OCI-LY7 (cell line): ENCODE measurements at regions not wholly inside any gene's neighbourhood (a gene's known extent, or its start where the extent isn't known, plus 50 kb on each side); places are given as distances from the start of the nearest gene placed in this dataset.

ENCODE experiments used
- BruUV-seq: library from RNA; stranded (reverse); fragments of 400-500 nt; replicated peaks from 2 replicates; lab custom pipeline; 2021; lab: Mats Ljungman, UMichigan
- CTCF ChIA-PET: fragments of 300-600 bp; sonication (Branson Sonifier 250); formaldehyde crosslinking; loops from one replicate; lab custom pipeline; 2022; ENCODE audit warnings: antibody characterized with exemption; ENCODE audit not compliant: unreplicated experiment; lab: Charles Lee
- POLR2A ChIA-PET: fragments of 300-600 bp; sonication (Branson Sonifier 250); formaldehyde crosslinking; loops from one replicate; lab custom pipeline; 2022; ENCODE audit warnings: antibody characterized with exemption; lab: Charles Lee
- DNase-seq: peaks from one replicate; pipeline ENCODE4 v3.0.0-alpha.2; 2015; ENCODE audit warnings: low spot score
- H2AFZ ChIP-seq: fragments of 200-600 bp; sonication (generic), shearing (Covaris generic); 2 replicates; pipeline ENCODE4 v1.6.1; 2014; ENCODE audit warnings: mild to moderate bottlenecking, antibody characterized with exemption, low read length, moderate library complexity
- H3K27ac ChIP-seq: fragments of 200-600 bp; sonication (generic); 2 replicates; pipeline ENCODE4 v1.5.1; 2014; ENCODE audit warnings: mixed run types, low read depth, mild to moderate bottlenecking, moderate library complexity, low read length, inconsistent platforms; ENCODE audit not compliant: poor library complexity, severe bottlenecking
- H3K36me3 ChIP-seq: fragments of 200-600 bp; sonication (generic); 2 replicates; pipeline ENCODE4 v1.6.1; 2014; ENCODE audit warnings: mild to moderate bottlenecking, antibody characterized with exemption, low read length, moderate library complexity, mixed read lengths; ENCODE audit not compliant: insufficient read depth
- H3K4me1 ChIP-seq: fragments of 200-600 bp; sonication (generic); 2 replicates; pipeline ENCODE4 v1.5.1; 2014; ENCODE audit warnings: mild to moderate bottlenecking, low read length; ENCODE audit not compliant: insufficient read depth, poor library complexity, severe bottlenecking
- H3K4me2 ChIP-seq: fragments of 200-600 bp; sonication (generic); 2 replicates; pipeline ENCODE4 v1.6.1; 2014; ENCODE audit warnings: mild to moderate bottlenecking, low read length
- H3K4me3 ChIP-seq: fragments of 200-600 bp; sonication (generic); 2 replicates; pipeline ENCODE4 v1.5.1; 2014; ENCODE audit warnings: mild to moderate bottlenecking, low read depth, low read length; ENCODE audit not compliant: poor library complexity, severe bottlenecking
- H3K79me2 ChIP-seq: fragments of 200-600 bp; sonication (generic); 2 replicates; pipeline ENCODE4 v1.6.1; 2016; ENCODE audit warnings: low read depth, mild to moderate bottlenecking, low read length, moderate library complexity, mixed read lengths; ENCODE audit not compliant: insufficient read depth
- H3K9me2 ChIP-seq: fragments of 200-600 bp; sonication (generic); 2 replicates; pipeline ENCODE4 v1.6.1; 2016; ENCODE audit warnings: mild to moderate bottlenecking, low read length, mixed read lengths; ENCODE audit not compliant: insufficient read depth
- H3K9me3 ChIP-seq: fragments of 200-600 bp; sonication (generic); 2 replicates; pipeline ENCODE4 v1.6.1; 2014; ENCODE audit warnings: mild to moderate bottlenecking, mixed run types, low read length, mixed read lengths
- H4K20me1 ChIP-seq: fragments of 200-600 bp; sonication (generic); 2 replicates; pipeline ENCODE4 v1.6.1; 2014; ENCODE audit warnings: mild to moderate bottlenecking, antibody characterized with exemption, low read length, moderate library complexity, mixed read lengths; ENCODE audit not compliant: insufficient read depth
- EZH2phosphoT487 ChIP-seq: fragments of 200-600 bp; sonication (generic); IDR thresholded peaks from 2 replicates; pipeline ENCODE4 v1.6.1; 2018; ENCODE audit warnings: low read depth, borderline replicate concordance, mild to moderate bottlenecking, mixed run types, antibody characterized with exemption, low read length, moderate library complexity, mixed read lengths
- intact Hi-C: fragments of 100-400 bp; cut with micrococcal nuclease; formaldehyde crosslinking; loops from one replicate; pipeline ENCODE4 v1.10.0; 2022; ENCODE audit not compliant: unreplicated experiment
- TF ChIP-seq, protein P1 (sequence below): fragments of 200-600 bp; sonication (generic); conservative IDR thresholded peaks from 2 replicates; pipeline ENCODE4 v1.5.1; 2014; ENCODE audit warnings: mild to moderate bottlenecking, antibody characterized with exemption, low read length, moderate library complexity, mixed read lengths

DNA sequence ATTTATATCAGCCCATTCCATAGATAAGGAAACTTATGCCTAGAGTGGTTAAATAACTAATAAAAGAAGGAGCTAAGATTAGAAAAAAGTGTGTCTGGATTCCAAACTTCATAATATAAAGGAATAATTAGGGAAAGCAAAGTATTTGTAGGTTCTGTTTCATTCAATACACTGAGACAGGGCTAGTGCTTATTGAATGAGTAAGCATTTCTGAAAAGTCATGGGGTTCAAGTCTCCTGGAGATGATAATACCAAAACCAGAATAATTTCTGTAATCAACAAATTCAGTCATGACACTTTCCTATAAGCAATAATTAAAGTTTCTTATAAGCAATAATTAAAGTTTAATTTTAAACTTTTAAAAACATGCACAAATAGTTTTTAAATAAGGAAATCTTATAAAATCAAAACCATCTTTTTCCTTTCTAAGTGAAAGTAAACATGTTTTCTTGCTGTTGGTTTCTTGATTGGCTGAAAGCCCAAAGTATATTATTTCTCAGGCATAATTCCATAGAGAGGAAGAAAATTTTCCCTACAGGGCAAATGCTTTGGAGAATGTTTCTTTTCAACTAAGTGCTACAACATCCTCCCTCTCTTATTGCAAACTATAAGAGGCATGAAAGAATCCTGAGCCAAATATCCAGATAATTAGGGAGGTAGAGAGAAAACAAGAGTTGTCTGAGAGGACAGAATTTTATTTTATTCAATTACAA, 510.2 kb downstream of the PRELID2 start:
- BruUV-seq, result no TSS peak
- no peaks in the 10 kb centered on the region for H3K36me3 ChIP-seq
- no peaks in the 10 kb centered on the region for H3K4me1 ChIP-seq
- no peak overlapping the region for H3K4me3 ChIP-seq
- no peak overlapping the region for H3K27ac ChIP-seq
- no peak overlapping the region for H3K4me2 ChIP-seq
- DNase-seq, result no peak
- intact Hi-C loops, result no loop called here
- no peak overlapping the region for H2AFZ ChIP-seq
- no peaks in the 10 kb centered on the region for H3K9me2 ChIP-seq
- CTCF ChIA-PET, result no interaction called here
- TF ChIP-seq, protein P1, sequence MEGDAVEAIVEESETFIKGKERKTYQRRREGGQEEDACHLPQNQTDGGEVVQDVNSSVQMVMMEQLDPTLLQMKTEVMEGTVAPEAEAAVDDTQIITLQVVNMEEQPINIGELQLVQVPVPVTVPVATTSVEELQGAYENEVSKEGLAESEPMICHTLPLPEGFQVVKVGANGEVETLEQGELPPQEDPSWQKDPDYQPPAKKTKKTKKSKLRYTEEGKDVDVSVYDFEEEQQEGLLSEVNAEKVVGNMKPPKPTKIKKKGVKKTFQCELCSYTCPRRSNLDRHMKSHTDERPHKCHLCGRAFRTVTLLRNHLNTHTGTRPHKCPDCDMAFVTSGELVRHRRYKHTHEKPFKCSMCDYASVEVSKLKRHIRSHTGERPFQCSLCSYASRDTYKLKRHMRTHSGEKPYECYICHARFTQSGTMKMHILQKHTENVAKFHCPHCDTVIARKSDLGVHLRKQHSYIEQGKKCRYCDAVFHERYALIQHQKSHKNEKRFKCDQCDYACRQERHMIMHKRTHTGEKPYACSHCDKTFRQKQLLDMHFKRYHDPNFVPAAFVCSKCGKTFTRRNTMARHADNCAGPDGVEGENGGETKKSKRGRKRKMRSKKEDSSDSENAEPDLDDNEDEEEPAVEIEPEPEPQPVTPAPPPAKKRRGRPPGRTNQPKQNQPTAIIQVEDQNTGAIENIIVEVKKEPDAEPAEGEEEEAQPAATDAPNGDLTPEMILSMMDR, result no peak
- no peak for TF ChIP-seq EZH2phosphoT487
- H3K79me2 ChIP-seq, result no peaks in the 10 kb centered on the region
- H4K20me1 ChIP-seq, result no peaks in the 10 kb centered on the region
- no peaks in the 10 kb centered on the region for H3K9me3 ChIP-seq
- POLR2A ChIA-PET, result interaction anchor here (0.7 kb wide), 1 partner anchor 17 kb away, joined by 5 read pairs; no protein-coding TSS in a partner anchor

DNA sequence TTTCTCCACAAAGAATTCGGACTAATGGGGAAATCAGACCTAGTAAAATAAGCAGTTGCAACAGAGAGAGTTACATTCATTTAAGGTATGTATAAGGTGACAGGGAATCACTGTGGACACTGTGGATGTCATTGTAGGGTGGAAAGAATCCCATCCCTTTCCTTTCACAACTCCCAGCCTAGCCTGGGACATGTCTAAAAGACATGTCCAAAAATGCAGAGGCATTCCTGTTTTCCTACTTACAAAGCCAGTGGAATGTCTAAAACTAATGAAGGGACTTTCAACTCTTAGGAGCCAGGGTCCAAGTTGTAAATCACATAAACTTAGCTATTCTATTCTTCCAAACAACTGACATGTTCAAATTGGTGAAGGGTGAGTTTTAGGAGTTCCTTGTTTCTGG, 511.0 kb downstream of the PRELID2 start:
- ChIA-PET CTCF (no interaction called here), POLR2A (interaction anchor here (0.7 kb wide), 2 partner anchors 18 to 983 kb away, joined by 3 to 5 read pairs; no protein-coding TSS in a partner anchor)
- H3K27ac ChIP-seq, result no peak overlapping the region
- no peak overlapping the region for H3K4me3 ChIP-seq
- H2AFZ ChIP-seq, result no peak overlapping the region
- no peaks in the 10 kb centered on the region for H3K79me2 ChIP-seq
- TF ChIP-seq, protein P1, result no peak
- TF ChIP-seq EZH2phosphoT487, result no peak
- H3K36me3 ChIP-seq, result no peaks in the 10 kb centered on the region
- H4K20me1 ChIP-seq, result no peaks in the 10 kb centered on the region
- H3K9me2 ChIP-seq, result no peaks in the 10 kb centered on the region
- H3K4me1 ChIP-seq, result no peaks in the 10 kb centered on the region
- no peaks in the 10 kb centered on the region for H3K9me3 ChIP-seq
- no peak for DNase-seq
- BruUV-seq, result no TSS peak
- H3K4me2 ChIP-seq, result no peak overlapping the region
- intact Hi-C loops, result no loop called here

- POLR2A ChIA-PET, result interaction anchor here (0.9 kb wide), 1 partner anchor 10 kb away, joined by 3 read pairs; no protein-coding TSS in a partner anchor
- no TSS peak for BruUV-seq
- no peak overlapping the region for H3K4me3 ChIP-seq
- CTCF ChIA-PET, result no interaction called here
- no peaks in the 10 kb centered on the region for H3K9me3 ChIP-seq
- no peaks in the 10 kb centered on the region for H3K9me2 ChIP-seq
- no peaks in the 10 kb centered on the region for H3K4me1 ChIP-seq
- no peak overlapping the region for H2AFZ ChIP-seq
- no peaks in the 10 kb centered on the region for H3K79me2 ChIP-seq
- DNase-seq, result no peak
- H3K4me2 ChIP-seq, result no peak overlapping the region
- intact Hi-C loops, result no loop called here
- no peaks in the 10 kb centered on the region for H3K36me3 ChIP-seq
- TF ChIP-seq, protein P1, result no peak
- TF ChIP-seq EZH2phosphoT487, result no peak
- no peak overlapping the region for H3K27ac ChIP-seq
- no peaks in the 10 kb centered on the region for H4K20me1 ChIP-seq
These were observed 518.9 kb downstream of the PRELID2 start for GRCh38 chr5:145316282-145316681.
